ENCODE measurements at regions not wholly inside any gene's neighbourhood (a gene's known extent, or its start where the extent isn't known, plus 50 kb on each side); places are given as distances from the start of the nearest gene placed in this dataset.
"Not testable (repeated sequence)": the region's sequence is repeated elsewhere in the genome, so short reads cannot be mapped to it uniquely, and the experiment has no call there.

DNA sequence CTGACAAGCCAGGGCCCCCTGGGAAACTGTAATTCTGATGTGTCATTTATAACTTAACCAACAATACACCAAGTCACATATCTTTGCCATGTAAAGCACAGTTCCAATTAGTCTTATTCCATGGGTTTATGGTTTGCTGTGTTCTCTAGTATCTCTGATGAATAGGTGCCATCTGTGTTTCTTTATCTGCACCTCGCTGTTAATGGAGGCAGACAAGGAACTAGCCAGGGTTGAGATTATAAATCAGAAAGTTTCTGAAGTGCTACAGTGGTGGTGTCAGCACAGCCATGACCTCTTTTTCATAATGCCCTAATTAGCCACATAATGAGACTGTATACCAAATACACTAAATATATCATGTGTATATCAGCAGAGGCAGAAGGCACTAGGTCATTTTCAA is 866.4 kb downstream of the PLOD2 start:
- Histone ChIP-seq H3K4me3 (ENCODE audit: low read depth, low read length) (no peak overlapping the region), H3K27me3 (replicated peaks) (no peaks in the 10 kb centered on the region), H3K27ac (no peak overlapping the region), H3K36me3 (replicated peaks) (no peaks in the 10 kb centered on the region)
- DNase-seq: no peak
- TF ChIP-seq, protein P1, sequence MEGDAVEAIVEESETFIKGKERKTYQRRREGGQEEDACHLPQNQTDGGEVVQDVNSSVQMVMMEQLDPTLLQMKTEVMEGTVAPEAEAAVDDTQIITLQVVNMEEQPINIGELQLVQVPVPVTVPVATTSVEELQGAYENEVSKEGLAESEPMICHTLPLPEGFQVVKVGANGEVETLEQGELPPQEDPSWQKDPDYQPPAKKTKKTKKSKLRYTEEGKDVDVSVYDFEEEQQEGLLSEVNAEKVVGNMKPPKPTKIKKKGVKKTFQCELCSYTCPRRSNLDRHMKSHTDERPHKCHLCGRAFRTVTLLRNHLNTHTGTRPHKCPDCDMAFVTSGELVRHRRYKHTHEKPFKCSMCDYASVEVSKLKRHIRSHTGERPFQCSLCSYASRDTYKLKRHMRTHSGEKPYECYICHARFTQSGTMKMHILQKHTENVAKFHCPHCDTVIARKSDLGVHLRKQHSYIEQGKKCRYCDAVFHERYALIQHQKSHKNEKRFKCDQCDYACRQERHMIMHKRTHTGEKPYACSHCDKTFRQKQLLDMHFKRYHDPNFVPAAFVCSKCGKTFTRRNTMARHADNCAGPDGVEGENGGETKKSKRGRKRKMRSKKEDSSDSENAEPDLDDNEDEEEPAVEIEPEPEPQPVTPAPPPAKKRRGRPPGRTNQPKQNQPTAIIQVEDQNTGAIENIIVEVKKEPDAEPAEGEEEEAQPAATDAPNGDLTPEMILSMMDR (IDR thresholded peaks at IDR 0.05; ENCODE audit: low read depth, low read length, missing control alignments): no peak
- in situ Hi-C loops (cut with HindIII; ENCODE audit: low pct_ligation_motif_present, low sequenced_read_pairs): no loop called here

DNA sequence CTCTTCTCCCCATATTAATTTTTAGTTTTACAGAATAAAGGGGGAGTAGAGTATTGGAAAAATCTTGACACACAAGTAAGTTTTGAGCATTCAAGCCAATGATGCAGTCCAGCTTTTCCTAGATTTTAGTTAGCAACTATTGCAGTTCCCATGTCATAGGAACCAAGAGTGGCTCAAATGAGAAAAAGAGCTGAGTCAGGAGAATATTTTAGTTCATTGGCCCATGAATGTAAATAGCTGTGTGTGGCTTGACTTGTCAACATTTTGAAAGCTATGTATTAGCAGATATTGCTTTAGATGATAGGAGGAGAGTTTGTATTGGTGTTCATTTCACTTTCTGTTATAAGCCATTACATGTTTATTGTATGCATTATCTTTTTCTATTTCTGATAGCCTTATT is 853.7 kb downstream of the PLOD2 start:
- Histone ChIP-seq H3K36me3 (replicated peaks) (no peaks in the 10 kb centered on the region), H3K4me3 (ENCODE audit: low read depth, low read length) (no peak overlapping the region), H3K27me3 (replicated peaks) (no peaks in the 10 kb centered on the region), H3K27ac (no peak overlapping the region)
- TF ChIP-seq, protein P1 (IDR thresholded peaks at IDR 0.05; ENCODE audit: low read depth, low read length, missing control alignments): no peak
- DNase-seq: no peak
- in situ Hi-C loops (cut with HindIII; ENCODE audit: low pct_ligation_motif_present, low sequenced_read_pairs): no loop called here

DNA sequence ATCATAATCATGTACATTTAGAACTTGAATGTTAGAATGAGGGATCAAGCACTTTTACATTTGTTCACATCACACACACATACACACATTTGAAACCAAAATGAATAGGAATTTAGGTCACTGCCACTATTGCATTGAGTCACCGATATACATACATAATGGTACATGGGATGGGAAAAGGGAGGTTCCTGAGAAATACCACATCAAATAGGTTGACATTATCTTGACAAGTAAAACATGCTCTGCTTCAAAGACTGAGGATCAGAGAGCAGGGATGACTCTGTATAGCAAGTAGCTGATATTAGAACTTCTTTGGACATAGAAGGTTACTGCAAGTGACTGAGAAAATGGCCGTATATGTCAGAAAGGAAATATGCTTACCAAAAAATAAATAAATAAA is 847.2 kb downstream of the PLOD2 start:
- no peaks in the 10 kb centered on the region for H3K27me3 ChIP-seq (replicated peaks)
- no peaks in the 10 kb centered on the region for H3K36me3 ChIP-seq (replicated peaks)
- no peak for DNase-seq
- no peak overlapping the region for H3K27ac ChIP-seq
- in situ Hi-C loops (cut with HindIII; ENCODE audit: low pct_ligation_motif_present, low sequenced_read_pairs): no loop called here
- TF ChIP-seq, protein P1 (IDR thresholded peaks at IDR 0.05; ENCODE audit: low read depth, low read length, missing control alignments): no peak
- no peak overlapping the region for H3K4me3 ChIP-seq (ENCODE audit: low read depth, low read length)

DNA sequence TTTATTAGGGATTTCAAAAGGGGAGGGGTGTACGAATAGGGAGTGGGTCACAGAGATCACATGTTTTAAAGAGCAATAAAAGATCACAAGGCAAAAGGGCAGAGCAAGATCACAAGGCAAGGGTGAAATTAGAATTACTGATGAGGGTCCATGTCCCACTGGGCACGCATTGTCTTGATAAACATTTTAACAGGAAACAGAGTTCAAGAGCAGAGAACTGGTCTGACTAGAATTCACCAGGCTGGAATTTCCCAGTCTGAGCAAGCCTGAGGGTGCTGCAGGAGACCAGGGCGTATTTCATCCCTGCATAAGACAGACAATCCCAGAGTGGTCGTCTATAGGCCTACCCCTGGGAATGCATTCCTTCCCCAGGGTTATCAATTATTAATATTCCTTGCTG is 844.7 kb downstream of the PLOD2 start:
- H3K27me3 ChIP-seq (replicated peaks); H3K4me3 ChIP-seq (ENCODE audit: low read depth, low read length); H3K36me3 ChIP-seq (replicated peaks); in situ Hi-C loops (cut with HindIII; ENCODE audit: low pct_ligation_motif_present, low sequenced_read_pairs); DNase-seq; H3K27ac ChIP-seq: not testable (repeated sequence)

DNA sequence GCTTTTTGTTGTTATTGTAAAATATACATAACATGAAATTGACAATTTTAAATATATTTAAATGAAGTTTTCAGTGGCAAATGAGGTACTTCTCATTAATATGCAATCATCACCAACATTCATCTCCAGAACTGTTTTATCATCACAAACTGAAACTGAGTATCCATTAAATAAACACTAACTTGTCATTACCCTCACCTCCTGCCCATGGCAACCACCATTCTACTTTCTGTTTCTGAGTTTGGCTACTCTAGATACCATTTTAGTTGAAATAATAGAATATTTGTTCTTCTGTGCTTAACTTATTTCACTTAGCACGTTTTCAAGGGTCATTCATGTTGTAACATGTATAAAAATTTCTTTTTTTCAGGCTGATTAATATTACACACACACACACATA is 834.3 kb downstream of the PLOD2 start:
- TF ChIP-seq, protein P1 (IDR thresholded peaks at IDR 0.05; ENCODE audit: low read depth, low read length, missing control alignments): no peak
- no peaks in the 10 kb centered on the region for H3K36me3 ChIP-seq (replicated peaks)
- DNase-seq: no peak
- H3K27me3 ChIP-seq (replicated peaks): no peaks in the 10 kb centered on the region
- no peak overlapping the region for H3K27ac ChIP-seq
- in situ Hi-C loops (cut with HindIII; ENCODE audit: low pct_ligation_motif_present, low sequenced_read_pairs): no loop called here
- no peak overlapping the region for H3K4me3 ChIP-seq (ENCODE audit: low read depth, low read length)

DNA sequence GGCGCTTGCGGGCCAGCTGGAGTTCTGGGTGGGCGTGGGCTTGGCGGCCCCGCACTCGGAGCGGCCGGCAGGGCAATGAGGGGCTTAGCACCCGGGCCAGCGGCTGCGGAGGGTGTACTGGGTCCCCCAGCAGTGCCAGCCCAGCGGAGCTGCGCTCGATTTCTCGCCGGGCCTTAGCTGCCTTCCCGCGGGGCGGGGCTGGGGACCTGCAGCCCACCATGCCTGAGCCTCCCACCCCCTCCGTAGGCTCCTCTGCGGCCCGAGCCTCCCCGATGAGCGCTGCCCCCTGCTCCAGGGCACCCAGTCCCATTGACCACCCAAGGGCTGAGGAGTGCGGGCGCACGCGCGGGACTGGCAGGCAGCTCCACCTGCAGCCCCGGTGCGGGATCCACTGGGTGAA is 827.6 kb downstream of the PLOD2 start:
- H3K27ac ChIP-seq; H3K4me3 ChIP-seq (ENCODE audit: low read depth, low read length); H3K27me3 ChIP-seq (replicated peaks); DNase-seq; H3K36me3 ChIP-seq (replicated peaks); in situ Hi-C loops (cut with HindIII; ENCODE audit: low pct_ligation_motif_present, low sequenced_read_pairs): not testable (repeated sequence)

DNA sequence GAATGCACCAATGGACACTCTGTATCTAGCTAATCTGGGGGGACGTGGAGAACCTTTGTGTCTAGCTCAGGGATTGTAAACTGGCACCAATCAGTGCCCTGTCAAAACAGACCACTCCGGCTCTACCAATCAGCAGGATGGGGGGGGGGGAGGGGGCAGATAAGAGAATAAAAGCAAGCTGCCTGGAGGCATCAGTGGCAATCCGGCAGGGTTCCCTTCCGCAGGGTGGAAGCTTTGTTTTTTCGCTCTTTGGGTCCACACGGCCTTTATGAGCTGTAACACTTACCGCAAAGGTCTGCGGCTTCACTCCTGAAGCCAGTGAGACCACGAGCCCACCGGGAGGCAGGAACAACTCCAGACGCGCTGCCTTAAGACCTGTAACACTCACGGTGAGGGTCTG is 827.1 kb downstream of the PLOD2 start:
- H3K27me3 ChIP-seq (replicated peaks): no peaks in the 10 kb centered on the region
- TF ChIP-seq, protein P1 (IDR thresholded peaks at IDR 0.05; ENCODE audit: low read depth, low read length, missing control alignments): no peak
- no peak overlapping the region for H3K4me3 ChIP-seq (ENCODE audit: low read depth, low read length)
- H3K27ac ChIP-seq: no peak overlapping the region
- no peak for DNase-seq
- no peaks in the 10 kb centered on the region for H3K36me3 ChIP-seq (replicated peaks)
- in situ Hi-C loops (cut with HindIII; ENCODE audit: low pct_ligation_motif_present, low sequenced_read_pairs): no loop called here
